ENCODE measurements at regions not wholly inside any gene's neighbourhood (a gene's known extent, or its start where the extent isn't known, plus 50 kb on each side); places are given as distances from the start of the nearest gene placed in this dataset.

DNA sequence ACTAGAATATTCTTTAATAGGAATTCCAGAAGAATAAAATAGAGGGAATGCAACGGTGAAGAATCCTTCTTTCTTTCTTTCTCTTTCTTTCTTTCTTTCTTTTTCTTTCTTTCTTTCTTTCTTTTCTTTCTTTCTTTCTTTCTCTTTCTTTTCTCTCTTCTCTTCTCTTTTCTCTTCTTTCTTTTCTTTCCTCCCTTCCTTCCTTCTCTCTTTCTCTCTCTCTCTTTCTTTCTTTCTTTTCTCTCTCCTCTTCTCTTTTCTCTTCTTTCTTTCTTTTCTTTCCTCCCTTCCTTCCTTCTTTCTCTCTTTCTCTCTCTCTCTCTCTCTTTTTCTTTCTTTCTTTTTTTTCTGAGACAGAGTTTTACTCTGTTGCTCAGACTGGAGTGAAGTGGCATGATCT is 160.8 kb upstream of the PRICKLE1 start:
- Mint-ChIP-seq H3K27ac (no peak overlapping the region), H3K4me1 (ENCODE audit: low read depth) (no peaks in the 10 kb centered on the region), H3K9me3 (peaks cover 20% of the 10 kb centered on the region), H3K27me3 (ENCODE audit: insufficient read depth) (peaks cover 3% of the 10 kb centered on the region), H3K4me3 (no peak overlapping the region), H3K36me3 (ENCODE audit: low read depth) (peaks cover 24% of the 10 kb centered on the region; the same call in 1 of the 2 replicates)
- TF ChIP-seq, protein P1, sequence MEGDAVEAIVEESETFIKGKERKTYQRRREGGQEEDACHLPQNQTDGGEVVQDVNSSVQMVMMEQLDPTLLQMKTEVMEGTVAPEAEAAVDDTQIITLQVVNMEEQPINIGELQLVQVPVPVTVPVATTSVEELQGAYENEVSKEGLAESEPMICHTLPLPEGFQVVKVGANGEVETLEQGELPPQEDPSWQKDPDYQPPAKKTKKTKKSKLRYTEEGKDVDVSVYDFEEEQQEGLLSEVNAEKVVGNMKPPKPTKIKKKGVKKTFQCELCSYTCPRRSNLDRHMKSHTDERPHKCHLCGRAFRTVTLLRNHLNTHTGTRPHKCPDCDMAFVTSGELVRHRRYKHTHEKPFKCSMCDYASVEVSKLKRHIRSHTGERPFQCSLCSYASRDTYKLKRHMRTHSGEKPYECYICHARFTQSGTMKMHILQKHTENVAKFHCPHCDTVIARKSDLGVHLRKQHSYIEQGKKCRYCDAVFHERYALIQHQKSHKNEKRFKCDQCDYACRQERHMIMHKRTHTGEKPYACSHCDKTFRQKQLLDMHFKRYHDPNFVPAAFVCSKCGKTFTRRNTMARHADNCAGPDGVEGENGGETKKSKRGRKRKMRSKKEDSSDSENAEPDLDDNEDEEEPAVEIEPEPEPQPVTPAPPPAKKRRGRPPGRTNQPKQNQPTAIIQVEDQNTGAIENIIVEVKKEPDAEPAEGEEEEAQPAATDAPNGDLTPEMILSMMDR (IDR thresholded peaks at IDR 0.05): no peak
- DNase-seq: no peak

DNA sequence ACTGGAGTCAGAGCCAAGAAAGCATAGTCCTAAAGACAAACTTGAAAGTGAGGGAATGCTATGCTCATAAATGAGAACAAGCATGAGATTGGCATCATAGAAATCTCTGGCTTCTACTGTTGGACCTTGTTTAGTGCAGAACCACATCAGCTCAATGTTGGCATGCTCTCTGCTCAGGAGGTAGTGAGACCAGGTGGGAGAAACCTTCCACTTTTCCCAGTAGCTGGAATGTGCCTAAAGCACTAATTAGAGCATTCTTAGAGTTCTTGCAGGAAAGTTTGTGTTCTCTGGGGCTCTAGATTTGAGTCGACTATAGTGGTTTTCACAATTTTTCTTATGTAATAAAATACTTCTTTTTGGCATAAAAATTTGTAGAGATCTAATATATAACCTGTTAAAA is 159.7 kb upstream of the PRICKLE1 start:
- H3K4me3 Mint-ChIP-seq: no peak overlapping the region
- TF ChIP-seq, protein P1 (IDR thresholded peaks at IDR 0.05): no peak
- peaks cover 21% of the 10 kb centered on the region for H3K9me3 Mint-ChIP-seq
- no peak overlapping the region for H3K27ac Mint-ChIP-seq
- no peak for DNase-seq
- H3K27me3 Mint-ChIP-seq (ENCODE audit: insufficient read depth): peaks cover 3% of the 10 kb centered on the region
- H3K4me1 Mint-ChIP-seq (ENCODE audit: low read depth): peaks cover 10% of the 10 kb centered on the region
- H3K36me3 Mint-ChIP-seq (ENCODE audit: low read depth): peaks cover 24% of the 10 kb centered on the region; the same call in 1 of the 2 replicates

DNA sequence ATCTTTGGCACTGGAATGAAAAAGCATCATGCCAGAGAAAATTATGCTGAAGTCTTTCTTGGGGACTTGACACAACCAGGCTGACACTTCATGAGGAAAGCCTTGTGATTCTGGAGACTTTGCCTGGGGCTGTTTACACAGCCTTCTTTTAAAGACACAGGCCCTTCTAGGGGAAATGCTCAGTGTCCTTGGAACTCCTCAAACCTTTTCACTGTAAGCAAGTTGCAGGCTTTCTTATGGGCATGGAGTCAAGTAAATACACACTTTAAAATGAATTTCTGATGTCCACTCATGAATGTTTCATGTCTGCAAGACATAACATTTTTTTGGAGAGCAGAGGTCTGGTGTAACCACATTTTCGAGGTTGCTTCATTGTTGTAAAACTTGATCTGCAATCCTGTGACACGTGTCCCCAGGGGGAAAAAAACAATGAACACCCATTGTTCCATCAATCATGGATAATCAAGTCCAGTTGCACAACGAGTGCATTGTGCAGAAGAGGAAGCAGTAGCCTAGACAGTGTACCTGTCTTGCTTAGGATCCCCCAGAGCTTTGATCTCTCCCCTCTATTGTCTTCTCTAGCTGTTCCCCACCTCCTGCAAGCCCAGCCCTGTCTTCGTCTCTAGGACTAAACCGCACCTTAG is 155.1 kb upstream of the PRICKLE1 start:
- H3K4me1 Mint-ChIP-seq (ENCODE audit: low read depth): peaks cover 34% of the 10 kb centered on the region
- peaks cover 24% of the 10 kb centered on the region; the same call in 1 of the 2 replicates for H3K36me3 Mint-ChIP-seq (ENCODE audit: low read depth)
- no peak overlapping the region for H3K4me3 Mint-ChIP-seq
- no peaks in the 10 kb centered on the region for H3K27me3 Mint-ChIP-seq (ENCODE audit: insufficient read depth)
- H3K27ac Mint-ChIP-seq: no peak overlapping the region
- TF ChIP-seq, protein P1 (IDR thresholded peaks at IDR 0.05): no peak
- H3K9me3 Mint-ChIP-seq: peaks cover 21% of the 10 kb centered on the region
- peak; percentile 32 for DNase-seq

DNA sequence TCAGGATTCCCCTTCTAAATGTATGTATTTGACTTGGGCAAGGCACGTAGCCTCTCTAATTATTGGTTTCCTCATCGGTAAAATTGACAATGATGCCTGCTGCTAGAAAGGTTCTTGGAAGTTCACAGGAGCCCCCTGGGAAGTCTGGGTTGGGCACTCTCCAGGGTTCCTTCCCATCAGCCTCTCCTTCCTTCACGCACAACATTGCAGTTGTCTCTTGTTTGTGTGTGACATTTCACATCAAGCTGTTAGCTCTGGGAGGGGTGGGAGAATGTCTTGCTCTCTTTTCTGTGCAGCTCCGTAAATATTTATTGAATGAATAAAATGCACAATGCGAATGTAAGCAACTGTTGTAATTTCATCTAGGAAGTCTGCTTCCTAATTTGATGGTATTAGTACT is 153.2 kb upstream of the PRICKLE1 start:
- Mint-ChIP-seq H3K36me3 (ENCODE audit: low read depth) (peaks cover 19% of the 10 kb centered on the region; the same call in 1 of the 2 replicates), H3K4me1 (ENCODE audit: low read depth) (peaks cover 34% of the 10 kb centered on the region), H3K27ac (peak overlapping the region; percentile 14; the same call in 1 of the 2 replicates), H3K27me3 (ENCODE audit: insufficient read depth) (no peaks in the 10 kb centered on the region), H3K4me3 (peak overlapping the region; percentile 60), H3K9me3 (peaks cover 21% of the 10 kb centered on the region)
- TF ChIP-seq, protein P1 (IDR thresholded peaks at IDR 0.05): no peak
- no peak for DNase-seq

DNA sequence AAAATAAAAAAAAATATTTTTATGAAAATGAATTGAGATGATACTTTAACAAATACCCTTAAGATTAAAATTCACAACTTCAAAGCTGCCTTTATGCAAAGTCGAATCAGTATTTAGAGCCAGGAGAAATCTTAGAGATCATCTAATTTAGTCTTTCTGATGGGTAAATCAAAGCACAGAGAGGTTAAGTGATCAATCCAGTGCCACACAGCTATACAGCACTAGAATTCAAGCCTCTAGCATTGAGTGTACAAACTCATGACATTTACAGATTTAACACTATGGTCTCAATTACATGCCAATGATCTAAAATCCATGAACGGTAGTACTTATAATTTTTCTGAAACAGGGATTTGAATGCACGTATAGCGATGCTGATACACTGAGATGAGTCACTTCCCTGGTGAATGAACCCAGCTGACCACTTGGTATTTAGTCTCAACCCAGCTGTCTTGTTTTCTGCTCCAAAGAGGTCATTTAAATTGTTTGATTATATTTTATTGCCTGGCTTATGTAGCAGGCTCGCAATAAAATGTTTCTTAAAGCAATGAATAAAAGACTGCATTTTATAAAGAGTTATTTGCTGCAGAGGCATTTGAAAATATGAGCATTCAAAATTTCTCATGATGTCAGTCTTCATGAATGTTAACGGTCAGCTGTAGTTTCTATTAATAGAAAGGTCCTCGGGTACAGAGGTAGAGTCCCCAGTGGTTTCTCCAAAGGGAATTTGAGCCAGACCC is 152.4 kb upstream of the PRICKLE1 start:
- Mint-ChIP-seq H3K27me3 (ENCODE audit: insufficient read depth) (no peaks in the 10 kb centered on the region; the same call in 1 of the 2 replicates), H3K9me3 (peaks cover 15% of the 10 kb centered on the region), H3K36me3 (ENCODE audit: low read depth) (peaks cover 12% of the 10 kb centered on the region; the same call in 1 of the 2 replicates), H3K27ac (no peak overlapping the region; the same call in 1 of the 2 replicates), H3K4me1 (ENCODE audit: low read depth) (peaks cover 34% of the 10 kb centered on the region), H3K4me3 (peak overlapping the region; percentile 60; the same call in 1 of the 2 replicates)
- TF ChIP-seq, protein P1 (IDR thresholded peaks at IDR 0.05): no peak
- peak; percentile 40 for DNase-seq
